ENCODE measurements at regions not wholly inside any gene's neighbourhood (a gene's known extent, or its start where the extent isn't known, plus 50 kb on each side); places are given as distances from the start of the nearest gene placed in this dataset.

DNA sequence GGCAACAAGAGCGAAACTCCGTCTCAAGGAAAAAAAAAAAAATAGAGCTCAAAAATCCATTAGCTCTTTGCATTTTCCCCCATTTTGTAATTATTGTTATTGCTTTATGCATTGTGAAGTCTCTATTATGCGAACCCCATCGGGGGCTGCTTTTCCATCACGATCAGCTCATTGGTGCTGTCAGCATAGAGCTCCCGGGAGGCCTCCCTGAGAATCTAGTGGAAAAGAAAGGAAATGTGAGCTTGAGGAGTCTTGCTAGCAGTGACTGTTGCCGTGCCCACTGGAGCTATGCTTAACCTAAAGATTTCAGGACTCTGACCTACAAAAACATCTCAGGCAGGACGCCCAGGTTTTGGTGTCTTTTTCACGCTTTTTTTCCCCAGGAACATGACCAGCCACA, 102.6 kb upstream of the NDUFV2 start:
- CTCF ChIA-PET: interaction anchor here (0.8 to 1.5 kb wide), 3 partner anchors 12 to 303 kb away, joined by 3 to 7 read pairs (median 4); no protein-coding TSS in a partner anchor
- H2AFZ ChIP-seq (ENCODE audit: low read depth, low read length): no peak overlapping the region
- no peaks in the 10 kb centered on the region for H3K27me3 ChIP-seq (ENCODE audit: control insufficient read depth in 2 of 2, insufficient read depth in 2 of 2, low read length in 2 of 2)
- no peak overlapping the region for H3K9ac ChIP-seq (replicated peaks; ENCODE audit: extremely low read depth, insufficient read depth, low read length)
- no TSS peak for BruUV-seq (replicated peaks)
- no peak for DNase-seq (ENCODE audit: low read depth, low spot score)
- H3K4me1 ChIP-seq (ENCODE audit: control insufficient read depth, extremely low read depth, insufficient read depth, low read length): peaks cover 7% of the 10 kb centered on the region
- intact Hi-C loops (cut with micrococcal nuclease) (no loop called here), dilution Hi-C loops (cut with MboI; ENCODE audit: extremely low pct_ligation_motif_present, low sequenced_read_pairs) (loop anchor here (25.0 kb wide), 1 partner anchor 363 kb away; no protein-coding TSS in a partner anchor)
- H4K20me1 ChIP-seq (replicated peaks; ENCODE audit: control insufficient read depth, extremely low read depth, insufficient read depth, low read length): no peaks in the 10 kb centered on the region
- H3K27ac ChIP-seq (ENCODE audit: insufficient read depth, low read depth, low read length): no peak overlapping the region
- no peak overlapping the region for H3K4me3 ChIP-seq (replicated peaks in 1 of 3; ENCODE audit: insufficient read depth in 1 of 3, low read depth in 1 of 3, low read length in 3 of 3)
- POLR2A ChIA-PET: interaction anchor here (0.6 kb wide), 1 partner anchor 197 kb away, joined by 3 read pairs; no protein-coding TSS in a partner anchor
- no peak for TF ChIP-seq GATA2 (IDR thresholded peaks at IDR 0.05; ENCODE audit: insufficient read depth, insufficient read length, low read depth, low read length)
- TF ChIP-seq POLR2A (IDR thresholded peaks at IDR 0.05; ENCODE audit: low read depth, low read length): no peak
- no peak for TF ChIP-seq EZH2 (IDR thresholded peaks at IDR 0.05; ENCODE audit: borderline replicate concordance, low read depth, low read length, severe bottlenecking)
- TF ChIP-seq JUN (IDR thresholded peaks at IDR 0.05; ENCODE audit: borderline replicate concordance, insufficient read depth, insufficient read length, low read depth): no peak
- no peak for TF ChIP-seq FOS (IDR thresholded peaks at IDR 0.05; ENCODE audit: borderline replicate concordance, insufficient read depth, low read length)
- no peak for TF ChIP-seq MAX (IDR thresholded peaks at IDR 0.05; ENCODE audit: insufficient read depth, insufficient read length)
- TF ChIP-seq MYC (IDR thresholded peaks at IDR 0.05; ENCODE audit: low read depth, low read length): no peak
- TF ChIP-seq, protein P1, sequence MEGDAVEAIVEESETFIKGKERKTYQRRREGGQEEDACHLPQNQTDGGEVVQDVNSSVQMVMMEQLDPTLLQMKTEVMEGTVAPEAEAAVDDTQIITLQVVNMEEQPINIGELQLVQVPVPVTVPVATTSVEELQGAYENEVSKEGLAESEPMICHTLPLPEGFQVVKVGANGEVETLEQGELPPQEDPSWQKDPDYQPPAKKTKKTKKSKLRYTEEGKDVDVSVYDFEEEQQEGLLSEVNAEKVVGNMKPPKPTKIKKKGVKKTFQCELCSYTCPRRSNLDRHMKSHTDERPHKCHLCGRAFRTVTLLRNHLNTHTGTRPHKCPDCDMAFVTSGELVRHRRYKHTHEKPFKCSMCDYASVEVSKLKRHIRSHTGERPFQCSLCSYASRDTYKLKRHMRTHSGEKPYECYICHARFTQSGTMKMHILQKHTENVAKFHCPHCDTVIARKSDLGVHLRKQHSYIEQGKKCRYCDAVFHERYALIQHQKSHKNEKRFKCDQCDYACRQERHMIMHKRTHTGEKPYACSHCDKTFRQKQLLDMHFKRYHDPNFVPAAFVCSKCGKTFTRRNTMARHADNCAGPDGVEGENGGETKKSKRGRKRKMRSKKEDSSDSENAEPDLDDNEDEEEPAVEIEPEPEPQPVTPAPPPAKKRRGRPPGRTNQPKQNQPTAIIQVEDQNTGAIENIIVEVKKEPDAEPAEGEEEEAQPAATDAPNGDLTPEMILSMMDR (IDR thresholded peaks at IDR 0.05; ENCODE audit: extremely low read depth in 1 of 2, insufficient read depth in 1 of 2, low read depth in 1 of 2, low read length in 2 of 2): no peak
- TF ChIP-seq POLR2AphosphoS5 (IDR thresholded peaks at IDR 0.05; ENCODE audit: insufficient read depth, low read depth, low read length): no peak
- H3K4me2 ChIP-seq (ENCODE audit: insufficient read depth, low read length): no peak overlapping the region
- no peaks in the 10 kb centered on the region for H3K79me2 ChIP-seq (ENCODE audit: control insufficient read depth, insufficient read depth, low read length)
- no peaks in the 10 kb centered on the region for H3K36me3 ChIP-seq (ENCODE audit: control insufficient read depth in 2 of 2, extremely low read depth in 1 of 2, insufficient read depth in 2 of 2, low read length in 2 of 2)
- no peak for FAIRE-seq
- no peaks in the 10 kb centered on the region for H3K9me1 ChIP-seq (replicated peaks; ENCODE audit: control insufficient read depth, extremely low read depth, insufficient read depth, low read length)
- no peaks in the 10 kb centered on the region for H3K9me3 ChIP-seq (replicated peaks; ENCODE audit: control insufficient read depth, insufficient read depth, low read length)
